HEK293T (cell line): ENCODE measurements at regions not wholly inside any gene's neighbourhood (a gene's known extent, or its start where the extent isn't known, plus 50 kb on each side); places are given as distances from the start of the nearest gene placed in this dataset.

Source experiments
- CTCF ChIA-PET: fragments of 350-600 bp; formaldehyde crosslinking; extraction: SDS; loops from one replicate; lab custom pipeline; 2021; ENCODE audit warnings: antibody characterized with exemption, inconsistent platforms; lab: Yijun Ruan, JAX
- POLR2A ChIA-PET: fragments of 350-600 bp; formaldehyde crosslinking; extraction: SDS; loops from one replicate; lab custom pipeline; 2020; ENCODE audit warnings: antibody characterized with exemption, inconsistent platforms; lab: Yijun Ruan, JAX
- DNase-seq: peaks from one replicate; pipeline ENCODE4 v3.0.0; 2012; ENCODE audit warnings: mixed read lengths; ENCODE audit errors: extremely low spot score
- ARNT ChIP-seq: fragments of 450-650 bp; IDR thresholded peaks from 2 replicates; pipeline ENCODE4 v1.6.1; 2017; ENCODE audit warnings: mild to moderate bottlenecking
- BHLHE40 ChIP-seq: fragments of 450-650 bp; IDR thresholded peaks from 2 replicates; pipeline ENCODE4 v1.6.1; 2016; ENCODE audit warnings: mild to moderate bottlenecking, moderate library complexity, borderline replicate concordance
- CTBP1 ChIP-seq: fragments of 450-650 bp; IDR thresholded peaks from 2 replicates; pipeline ENCODE4 v1.6.1; 2016; ENCODE audit warnings: borderline replicate concordance
- ELF4 ChIP-seq: fragments of 450-650 bp; IDR thresholded peaks from 2 replicates; pipeline ENCODE4 v1.6.1; 2017; ENCODE audit warnings: antibody characterized with exemption
- FOXA1 ChIP-seq: fragments of 450-650 bp; IDR thresholded peaks from 2 replicates; pipeline ENCODE4 v1.6.1; 2016; ENCODE audit warnings: mild to moderate bottlenecking
- FOXK2 ChIP-seq: fragments of 450-650 bp; IDR thresholded peaks from 2 replicates; pipeline ENCODE4 v1.6.1; 2016; ENCODE audit warnings: mild to moderate bottlenecking
- FOXM1 ChIP-seq: fragments of 450-650 bp; IDR thresholded peaks from 2 replicates; pipeline ENCODE4 v1.6.1; 2017; ENCODE audit warnings: mild to moderate bottlenecking, borderline replicate concordance
- HDGF ChIP-seq: fragments of 450-650 bp; IDR thresholded peaks from 2 replicates; pipeline ENCODE4 v1.6.1; 2017; ENCODE audit warnings: antibody characterized with exemption, borderline replicate concordance
- L3MBTL2 ChIP-seq: fragments of 450-650 bp; conservative IDR thresholded peaks from 2 replicates; pipeline ENCODE4 v1.6.1; 2016; ENCODE audit warnings: mild to moderate bottlenecking
- LEF1 ChIP-seq: fragments of 450-650 bp; IDR thresholded peaks from 2 replicates; pipeline ENCODE4 v1.6.1; 2017; ENCODE audit warnings: mild to moderate bottlenecking, borderline replicate concordance
- NFRKB ChIP-seq: fragments of 450-650 bp; IDR thresholded peaks from 2 replicates; pipeline ENCODE4 v1.6.1; 2016; ENCODE audit warnings: mild to moderate bottlenecking, moderate library complexity
- PKNOX1 ChIP-seq: fragments of 450-650 bp; IDR thresholded peaks from 2 replicates; pipeline ENCODE4 v1.6.1; 2016
- SP1 ChIP-seq: fragments of 450-650 bp; IDR thresholded peaks from 2 replicates; pipeline ENCODE4 v1.6.1; 2017
- SUZ12 ChIP-seq: fragments of 450-650 bp; IDR thresholded peaks from 2 replicates; pipeline ENCODE4 v1.6.1; 2016; ENCODE audit warnings: mild to moderate bottlenecking
- TARDBP ChIP-seq: fragments of 450-650 bp; IDR thresholded peaks from 2 replicates; pipeline ENCODE4 v1.6.1; 2016
- ZNF384 ChIP-seq: fragments of 450-650 bp; IDR thresholded peaks from 2 replicates; pipeline ENCODE4 v1.6.1; 2016

GRCh38 chr4:163680386-163681098 lies 186.1 kb downstream of the TMA16 start:
- TF ChIP-seq SUZ12 (no peak), TARDBP (no peak), ZNF384 (no peak), FOXM1 (no peak), CTBP1 (no peak), NFRKB (no peak), LEF1 (no peak), L3MBTL2 (no peak), BHLHE40 (no peak), ARNT (no peak), HDGF (no peak), FOXK2 (no peak), SP1 (no peak), FOXA1 (no peak), PKNOX1 (no peak), ELF4 (no peak)
- DNase-seq: no peak
- ChIA-PET POLR2A (no interaction called here), CTCF (interaction anchor here (0.6 to 0.8 kb wide), 5 partner anchors 8 to 1055 kb away, joined by 3 to 5 read pairs (median 3); no protein-coding TSS in a partner anchor)

DNA sequence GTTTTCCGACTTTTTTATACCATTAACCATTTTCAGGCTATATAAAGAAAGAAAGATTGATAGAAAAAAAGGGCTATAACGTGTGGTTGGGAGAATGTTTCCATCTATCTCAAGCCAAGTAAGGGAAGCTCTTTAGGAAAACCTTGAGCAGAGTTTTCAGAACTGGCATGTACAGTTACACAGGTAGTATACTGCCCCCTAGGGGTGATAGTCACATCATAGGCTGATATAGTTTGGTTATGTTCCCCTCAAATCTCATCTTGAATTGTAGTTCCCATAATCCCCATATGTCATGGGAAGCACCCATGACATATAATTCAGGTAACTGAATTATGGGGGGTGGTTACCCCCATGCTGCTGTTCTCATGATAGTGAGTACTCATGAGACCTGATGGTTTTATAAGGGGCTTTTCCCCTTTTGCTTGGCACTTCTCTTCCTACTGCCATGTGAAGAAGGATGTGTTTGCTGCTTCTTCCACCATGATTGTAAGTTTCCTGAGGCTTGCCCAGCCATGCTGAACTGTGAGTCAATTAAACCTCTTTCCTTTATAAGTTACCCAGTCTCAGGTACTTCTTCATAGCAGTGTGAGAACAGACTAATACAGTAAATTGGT lies 186.8 kb downstream of the TMA16 start:
- DNase-seq: peak; percentile 28
- TF ChIP-seq FOXM1: no peak
- TF ChIP-seq FOXA1: no peak
- no peak for TF ChIP-seq FOXK2
- TF ChIP-seq ZNF384: no peak
- no peak for TF ChIP-seq SP1
- no peak for TF ChIP-seq PKNOX1
- TF ChIP-seq ARNT: no peak
- no peak for TF ChIP-seq SUZ12
- TF ChIP-seq NFRKB: no peak
- no peak for TF ChIP-seq ELF4
- no peak for TF ChIP-seq TARDBP
- no peak for TF ChIP-seq LEF1
- TF ChIP-seq BHLHE40: no peak
- ChIA-PET CTCF (interaction anchor here (0.6 to 0.8 kb wide), 5 partner anchors 9 to 1054 kb away, joined by 3 to 5 read pairs (median 3); no protein-coding TSS in a partner anchor), POLR2A (no interaction called here)

DNA sequence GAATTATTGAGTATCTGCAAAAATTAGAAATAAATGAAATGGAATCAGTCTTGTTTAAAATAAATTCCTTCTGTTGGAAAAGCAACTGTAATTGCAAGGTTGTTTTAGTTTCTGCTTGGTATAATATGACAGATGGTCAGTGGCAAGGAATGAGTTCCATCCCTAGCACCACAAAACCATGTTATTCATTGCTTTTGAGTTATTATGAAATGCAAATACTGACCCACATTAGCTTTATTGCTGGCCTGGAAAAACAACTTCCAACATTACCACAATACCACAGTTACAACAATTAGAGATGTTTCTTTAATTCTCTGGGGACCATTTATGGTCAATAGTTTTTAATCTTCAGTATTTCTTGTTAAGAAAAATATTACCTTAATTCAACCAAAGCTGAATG lies 194.4 kb downstream of the TMA16 start:
- CTCF ChIA-PET: no interaction called here

DNA sequence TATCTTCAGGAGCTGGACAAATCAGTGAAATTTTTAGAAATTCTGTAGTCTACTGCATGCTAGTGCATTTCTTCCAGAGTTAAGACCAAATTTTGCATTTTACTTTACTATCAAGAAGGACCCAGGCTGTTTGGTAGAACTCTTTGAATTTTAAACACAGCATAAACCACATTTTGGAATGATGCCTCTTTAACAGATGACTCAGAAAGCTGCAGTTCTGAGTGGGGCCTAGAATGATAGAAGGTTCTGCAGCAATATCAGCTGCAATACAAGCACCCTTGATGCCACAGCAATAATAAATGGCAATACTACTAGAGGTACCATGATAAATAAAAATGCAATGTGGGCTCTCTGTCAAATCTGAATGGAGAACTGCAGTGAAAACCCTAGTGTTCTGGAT lies 198.7 kb downstream of the TMA16 start:
- POLR2A ChIA-PET: no interaction called here
- CTCF ChIA-PET: no interaction called here
- no peak for TF ChIP-seq BHLHE40
- no peak for TF ChIP-seq ARNT
- no peak for TF ChIP-seq FOXM1
- no peak for DNase-seq

More for the DNA sequence above, 194.4 kb downstream of the TMA16 start:
- no peak for DNase-seq
- TF ChIP-seq TARDBP: no peak
- no peak for TF ChIP-seq SP1
- no peak for TF ChIP-seq PKNOX1
- no peak for TF ChIP-seq SUZ12
- no peak for TF ChIP-seq HDGF
- TF ChIP-seq FOXA1: no peak
- TF ChIP-seq BHLHE40: no peak
- TF ChIP-seq NFRKB: no peak
- no peak for TF ChIP-seq FOXM1
- no peak for TF ChIP-seq CTBP1
- TF ChIP-seq L3MBTL2: no peak
- no peak for TF ChIP-seq ELF4
- TF ChIP-seq FOXK2: no peak
- no peak for TF ChIP-seq ZNF384
- TF ChIP-seq ARNT: no peak
- no peak for TF ChIP-seq LEF1
- POLR2A ChIA-PET: no interaction called here

DNA sequence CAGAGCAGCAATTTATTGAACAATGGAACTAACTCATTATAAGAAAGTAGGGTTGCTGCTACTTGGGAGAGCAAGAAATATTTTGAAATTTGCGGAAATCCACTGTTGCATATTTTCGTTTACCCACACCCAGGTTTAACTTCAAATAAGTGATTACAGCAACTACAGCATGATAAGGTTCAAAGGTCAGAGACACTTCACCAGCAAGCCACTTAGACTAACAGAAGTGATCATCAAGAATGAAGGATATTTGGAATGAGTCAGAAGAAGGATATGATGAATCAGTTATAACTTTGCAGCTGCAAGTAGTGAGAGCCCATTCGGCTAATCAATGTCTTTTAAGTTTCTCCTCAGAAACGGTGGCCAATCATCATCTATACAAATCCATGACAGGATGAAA lies 199.3 kb downstream of the TMA16 start:
- no peak for DNase-seq
- TF ChIP-seq ELF4: no peak
- no peak for TF ChIP-seq PKNOX1
- no peak for TF ChIP-seq BHLHE40
- TF ChIP-seq CTBP1: no peak
- no peak for TF ChIP-seq FOXM1
- TF ChIP-seq HDGF: no peak
- no peak for TF ChIP-seq SP1
- TF ChIP-seq ZNF384: no peak
- no peak for TF ChIP-seq NFRKB
- TF ChIP-seq LEF1: no peak
- POLR2A ChIA-PET: no interaction called here
- CTCF ChIA-PET: no interaction called here
